ENCODE measurements at regions not wholly inside any gene's neighbourhood (a gene's known extent, or its start where the extent isn't known, plus 50 kb on each side); places are given as distances from the start of the nearest gene placed in this dataset.

GRCh38 chr2:150885774-150886386 lies 375.8 kb downstream of the RBM43 start:
- TF ChIP-seq POLR2AphosphoS5 (IDR thresholded peaks at IDR 0.05; ENCODE audit: borderline replicate concordance, low read depth, low read length), result peak; percentile 53; the same call in 1 of the 2 replicates
- no peak for TF ChIP-seq EZH2 (IDR thresholded peaks at IDR 0.05)
